IMR-90 (cell line): ENCODE measurements at regions not wholly inside any gene's neighbourhood (a gene's known extent, or its start where the extent isn't known, plus 50 kb on each side); places are given as distances from the start of the nearest gene placed in this dataset.

Source experiments
- CEBPB ChIP-seq: IDR thresholded peaks from 2 replicates; pipeline ENCODE4 v1.6.1; 2012; ENCODE audit warnings: low read depth, low read length, improper control_type of control experiment
- CTCF ChIP-seq: conservative IDR thresholded peaks from 2 replicates; pipeline ENCODE4 v1.5.1; 2012; ENCODE audit warnings: mild to moderate bottlenecking, low read depth, low read length, improper control_type of control experiment
- ELK1 ChIP-seq: fragments of 150-350 bp; IDR thresholded peaks from 2 replicates; pipeline ENCODE4 v1.6.1; 2016; ENCODE audit warnings: low read depth, mild to moderate bottlenecking, low read length, moderate library complexity, borderline replicate concordance
- FOS ChIP-seq: fragments of 150-350 bp; IDR thresholded peaks from 2 replicates; pipeline ENCODE4 v1.6.1; 2016; ENCODE audit warnings: low read depth, low read length
- MAFK ChIP-seq: IDR thresholded peaks from 2 replicates; pipeline ENCODE4 v1.6.1; 2012; ENCODE audit warnings: low read depth, low read length, improper control_type of control experiment
- MAZ ChIP-seq: IDR thresholded peaks from 2 replicates; pipeline ENCODE4 v1.6.1; 2012; ENCODE audit warnings: low read depth, mild to moderate bottlenecking, low read length, improper control_type of control experiment, moderate library complexity, borderline replicate concordance
- MXI1 ChIP-seq: IDR thresholded peaks from 2 replicates; pipeline ENCODE4 v1.6.1; 2012; ENCODE audit warnings: low read depth, mild to moderate bottlenecking, low read length, moderate library complexity, borderline replicate concordance
- NFE2L2 ChIP-seq: fragments of 150-350 bp; IDR thresholded peaks from 2 replicates; pipeline ENCODE4 v1.6.1; 2016; ENCODE audit warnings: low read depth, mild to moderate bottlenecking, low read length
- POLR2A ChIP-seq: IDR thresholded peaks from 2 replicates; pipeline ENCODE4 v1.6.1; 2012; ENCODE audit warnings: mild to moderate bottlenecking, low read depth, low read length
- RCOR1 ChIP-seq: IDR thresholded peaks from 2 replicates; pipeline ENCODE4 v1.6.1; 2012; ENCODE audit warnings: mild to moderate bottlenecking, low read length, improper control_type of control experiment; ENCODE audit not compliant: insufficient replicate concordance

GRCh38 chr2:220670511-220670910 is 901.6 kb downstream of the EPHA4 start:
- TF ChIP-seq NFE2L2, result no peak
- no peak for TF ChIP-seq ELK1
- no peak for TF ChIP-seq CTCF
- TF ChIP-seq MAZ, result no peak
- TF ChIP-seq FOS, result no peak
- TF ChIP-seq CEBPB, result no peak
- no peak for TF ChIP-seq POLR2A
- TF ChIP-seq RCOR1, result no peak
- TF ChIP-seq MXI1, result no peak
- no peak for TF ChIP-seq MAFK
